Islet precursor cell (in vitro differentiated cells): ENCODE measurements at regions not wholly inside any gene's neighbourhood (a gene's known extent, or its start where the extent isn't known, plus 50 kb on each side); places are given as distances from the start of the nearest gene placed in this dataset.
"Not testable (repeated sequence)": the region's sequence is repeated elsewhere in the genome, so short reads cannot be mapped to it uniquely, and the experiment has no call there.

Experiments used
- DNase-seq: peaks from one replicate; pipeline ENCODE4 v3.0.0-alpha.2; 2018

DNA sequence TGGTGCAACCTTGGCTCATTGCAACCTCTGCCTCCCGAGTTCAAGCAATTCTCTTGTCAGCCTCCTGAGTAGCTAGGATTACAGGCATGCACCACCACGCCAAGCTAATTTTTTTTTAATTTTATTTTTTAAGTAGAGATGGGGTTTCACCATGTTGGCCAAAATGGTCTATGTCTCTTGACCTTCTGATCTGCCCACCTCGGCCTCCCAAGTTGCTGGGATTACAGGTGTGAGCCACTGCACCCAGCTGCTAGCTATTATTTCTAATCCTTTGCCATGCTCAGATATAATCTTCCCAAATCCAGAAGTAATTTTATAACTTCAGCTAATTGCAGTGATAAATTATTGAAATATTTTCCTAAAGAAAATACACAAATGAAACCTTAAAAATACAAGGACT, 305.1 kb upstream of the OR11H12 start:
- not testable (repeated sequence) for DNase-seq

DNA sequence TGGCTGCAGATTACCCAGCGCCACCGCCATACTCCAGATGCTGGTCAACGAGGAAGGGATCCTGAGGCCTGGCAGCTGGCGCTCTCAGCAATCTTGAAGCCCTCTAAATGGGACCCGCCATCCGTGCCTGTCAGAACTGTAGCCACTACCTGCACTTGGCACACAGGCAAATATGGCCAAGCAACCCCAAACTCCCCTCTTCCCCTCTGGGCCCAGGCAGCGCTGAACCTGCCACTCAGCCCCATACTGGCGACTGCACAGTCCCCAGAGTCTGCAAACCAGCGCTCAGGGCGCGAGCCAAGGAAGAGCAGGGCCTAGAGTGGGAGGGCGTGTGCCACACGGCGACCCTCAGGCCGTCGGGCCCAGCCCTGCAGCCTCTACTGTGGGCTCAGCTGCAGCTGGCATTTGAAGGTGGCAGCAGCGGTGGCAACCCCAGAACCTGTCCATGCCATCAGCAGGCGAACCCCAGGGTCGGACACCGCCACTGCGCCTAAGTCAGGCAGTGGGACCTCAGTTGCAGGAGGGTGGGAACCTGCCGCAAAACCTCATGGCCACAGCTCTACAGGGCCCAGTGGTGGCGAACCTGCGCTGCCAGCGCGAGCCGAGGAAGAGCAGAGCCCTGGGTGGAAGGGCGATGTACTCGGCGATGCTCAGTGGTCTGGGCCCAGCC, 268.4 kb upstream of the OR11H12 start:
- peak; percentile 2 for DNase-seq

DNA sequence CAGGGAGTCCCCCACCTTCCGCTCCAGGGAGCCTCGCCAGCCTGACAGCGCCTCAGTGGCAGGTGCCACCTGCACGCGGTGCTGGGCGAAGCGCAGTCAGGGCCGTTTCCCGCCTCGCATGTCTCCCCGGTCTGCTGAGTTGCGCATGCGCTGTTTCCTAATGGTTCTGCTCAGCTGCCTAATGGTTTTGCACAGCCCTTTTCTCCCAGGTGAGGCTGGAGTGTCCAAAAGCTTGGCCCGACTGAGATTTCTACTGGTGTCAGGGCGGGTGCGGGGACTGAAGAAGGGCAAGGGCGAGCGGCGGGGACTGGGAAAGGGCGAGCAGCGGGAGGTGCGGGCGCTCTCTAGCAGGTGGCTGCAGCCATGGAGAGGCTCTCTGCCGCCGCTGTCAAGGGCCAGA, 267.6 kb upstream of the OR11H12 start:
- DNase-seq, result peak; percentile 4

DNA sequence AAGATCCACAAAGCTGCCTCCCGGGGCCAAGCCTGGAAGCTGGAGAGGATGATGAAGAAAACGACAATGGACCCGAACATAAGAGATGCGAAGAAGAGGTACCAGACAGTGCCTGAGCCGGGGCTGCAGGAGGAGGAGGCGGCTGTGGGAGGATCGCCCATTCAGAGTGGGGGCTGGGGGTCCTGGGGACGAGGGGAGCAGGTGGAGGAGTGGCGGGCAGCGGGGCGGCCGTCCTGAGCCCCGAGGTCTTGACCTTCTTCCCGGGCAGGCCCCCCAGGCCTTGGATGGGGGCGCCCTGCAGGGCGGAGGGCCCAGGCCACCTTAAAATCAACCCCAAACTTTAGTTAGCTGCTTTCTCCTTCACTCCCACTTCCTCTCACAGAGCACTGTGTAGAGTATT, 267.1 kb upstream of the OR11H12 start:
- peak; percentile 12 for DNase-seq
